GM12872 (cell line): ENCODE measurements at regions not wholly inside any gene's neighbourhood (a gene's known extent, or its start where the extent isn't known, plus 50 kb on each side); places are given as distances from the start of the nearest gene placed in this dataset.

Experiments
- CTCF ChIP-seq: IDR thresholded peaks from 3 replicates; pipeline ENCODE4 v1.5.1; 2011; ENCODE audit warnings: low read depth, mild to moderate bottlenecking, low read length, moderate library complexity; ENCODE audit not compliant: insufficient read depth

- TF ChIP-seq CTCF, result no peak
These were observed 172.1 kb upstream of the DMRTA1 start for GRCh38 chr9:22274477-22274876.

GRCh38 chr9:22278426-22278825, 168.2 kb upstream of the DMRTA1 start:
- no peak for TF ChIP-seq CTCF

- no peak for TF ChIP-seq CTCF
These were observed 167.0 kb upstream of the DMRTA1 start for GRCh38 chr9:22279636-22280035.

- no peak for TF ChIP-seq CTCF
These were observed 161.6 kb upstream of the DMRTA1 start for GRCh38 chr9:22285066-22285465.

GRCh38 chr9:22286661-22287060, 160.0 kb upstream of the DMRTA1 start:
- TF ChIP-seq CTCF, result no peak

- TF ChIP-seq CTCF, result no peak
These were observed 158.0 kb upstream of the DMRTA1 start for GRCh38 chr9:22288661-22289060.

- peak; percentile 35; the same call in 2 of the 3 replicates for TF ChIP-seq CTCF
These were observed 139.5 kb upstream of the DMRTA1 start for GRCh38 chr9:22307013-22307711.

- no peak for TF ChIP-seq CTCF
These were observed 138.4 kb upstream of the DMRTA1 start for GRCh38 chr9:22308177-22308576.
